ENCODE measurements at regions not wholly inside any gene's neighbourhood (a gene's known extent, or its start where the extent isn't known, plus 50 kb on each side); places are given as distances from the start of the nearest gene placed in this dataset.

DNA sequence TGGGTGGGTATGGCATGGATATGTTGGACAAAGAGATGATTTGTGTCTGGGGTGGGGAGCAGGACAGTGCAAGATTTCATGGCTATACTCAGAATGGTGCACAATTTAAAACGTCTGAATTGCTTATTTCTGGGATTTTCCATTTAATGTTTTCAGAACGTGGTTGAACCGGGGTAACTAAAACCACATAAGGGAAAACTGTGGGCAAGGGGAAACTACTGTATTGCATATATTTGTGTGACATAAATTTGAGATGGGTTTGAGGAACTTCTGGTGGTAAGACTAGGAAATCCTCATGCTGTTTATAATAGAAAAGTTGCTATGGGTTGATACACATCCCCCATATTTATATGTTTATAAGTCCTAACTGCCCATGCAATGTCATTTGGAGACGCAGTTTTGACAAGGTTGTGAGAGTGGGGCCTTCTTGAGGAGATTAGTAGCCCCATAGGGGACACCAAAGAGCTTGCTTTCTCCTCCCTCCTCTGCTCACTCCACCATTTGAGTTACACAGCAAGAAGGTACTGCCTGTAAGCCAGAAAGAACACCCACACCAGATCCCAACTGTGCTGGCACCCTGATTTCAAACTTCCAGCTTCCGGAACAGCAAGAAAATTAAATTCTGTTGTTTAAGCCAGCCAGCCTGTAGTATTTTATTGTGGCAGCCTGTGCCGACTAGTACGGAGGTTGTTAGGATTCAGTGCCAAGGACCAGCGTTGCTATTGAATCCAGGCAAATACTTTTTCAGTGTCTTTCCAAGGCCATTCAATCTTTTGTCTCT, 2118.9 kb downstream of the MAT2B start (continued):
- TF ChIP-seq NFYA (IDR thresholded peaks at IDR 0.05; ENCODE audit: borderline replicate concordance, low read depth, low read length), result no peak

- in situ Hi-C loops (cut with MboI), result no loop called here
- no TSS peak for BruUV-seq (replicated peaks)
- ChIA-PET POLR2A (no interaction called here), SMC1A (ENCODE audit: uncharacterized antibody, unreplicated experiment) (no interaction called here), CTCF (interaction anchor here (0.6 to 0.7 kb wide), 3 partner anchors 40 to 1619 kb away, joined by 3 to 5 read pairs (median 3); no protein-coding TSS in a partner anchor), RAD21 (ENCODE audit: unreplicated experiment) (no interaction called here)
- FAIRE-seq (no peak), ATAC-seq (no peak), DNase-seq (ENCODE audit: low read depth, low spot score) (no peak)
- Histone ChIP-seq H3K79me2 (ENCODE audit: control insufficient read depth, insufficient read depth, low read length) (no peaks in the 10 kb centered on the region), H4K20me1 (ENCODE audit: control insufficient read depth, insufficient read depth) (no peaks in the 10 kb centered on the region), H3K36me3 (ENCODE audit: control insufficient read depth in 2 of 2, insufficient read depth in 2 of 2, low read length in 1 of 2) (no peaks in the 10 kb centered on the region), H2AFZ (ENCODE audit: control insufficient read depth, low read depth, low read length) (no peak overlapping the region), H3K27ac (ENCODE audit: control insufficient read depth, insufficient read depth) (no peak overlapping the region), H3K9ac (ENCODE audit: control insufficient read depth, insufficient read depth, low read length) (no peak overlapping the region), H3K27me3 (replicated peaks in 1 of 2; ENCODE audit: control insufficient read depth in 2 of 2, insufficient read depth in 2 of 2, low read length in 1 of 2) (no peaks in the 10 kb centered on the region), H3K4me1 (ENCODE audit: control insufficient read depth, insufficient read depth, low read length) (no peaks in the 10 kb centered on the region), H3K4me2 (ENCODE audit: control insufficient read depth, insufficient read depth) (no peak overlapping the region), H3K4me3 (no peak overlapping the region), H3K9me3 (replicated peaks; ENCODE audit: control insufficient read depth, insufficient read depth, low read length) (no peaks in the 10 kb centered on the region)
- intact Hi-C loops (cut with micrococcal nuclease; ENCODE audit: unreplicated experiment), result no loop called here
- no peak for TF ChIP-seq POU2F2 (IDR thresholded peaks at IDR 0.05; ENCODE audit: borderline replicate concordance, low read depth, low read length)
- TF ChIP-seq, protein P1, sequence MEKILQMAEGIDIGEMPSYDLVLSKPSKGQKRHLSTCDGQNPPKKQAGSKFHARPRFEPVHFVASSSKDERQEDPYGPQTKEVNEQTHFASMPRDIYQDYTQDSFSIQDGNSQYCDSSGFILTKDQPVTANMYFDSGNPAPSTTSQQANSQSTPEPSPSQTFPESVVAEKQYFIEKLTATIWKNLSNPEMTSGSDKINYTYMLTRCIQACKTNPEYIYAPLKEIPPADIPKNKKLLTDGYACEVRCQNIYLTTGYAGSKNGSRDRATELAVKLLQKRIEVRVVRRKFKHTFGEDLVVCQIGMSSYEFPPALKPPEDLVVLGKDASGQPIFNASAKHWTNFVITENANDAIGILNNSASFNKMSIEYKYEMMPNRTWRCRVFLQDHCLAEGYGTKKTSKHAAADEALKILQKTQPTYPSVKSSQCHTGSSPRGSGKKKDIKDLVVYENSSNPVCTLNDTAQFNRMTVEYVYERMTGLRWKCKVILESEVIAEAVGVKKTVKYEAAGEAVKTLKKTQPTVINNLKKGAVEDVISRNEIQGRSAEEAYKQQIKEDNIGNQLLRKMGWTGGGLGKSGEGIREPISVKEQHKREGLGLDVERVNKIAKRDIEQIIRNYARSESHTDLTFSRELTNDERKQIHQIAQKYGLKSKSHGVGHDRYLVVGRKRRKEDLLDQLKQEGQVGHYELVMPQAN (conservative IDR thresholded peaks at IDR 0.05), result no peak
- no peak for TF ChIP-seq SMARCA5 (IDR thresholded peaks at IDR 0.05)
- TF ChIP-seq SRF (IDR thresholded peaks at IDR 0.05; ENCODE audit: low read depth in 2 of 2, low read length in 2 of 2), result no peak
- TF ChIP-seq ETV6 (conservative IDR thresholded peaks at IDR 0.05 in 1 of 2, IDR thresholded peaks at IDR 0.05 in 1 of 2; ENCODE audit: borderline replicate concordance in 1 of 2, low read depth in 1 of 2), result no peak
- no peak for TF ChIP-seq TCF12 (IDR thresholded peaks at IDR 0.05; ENCODE audit: low read depth, low read length)
- TF ChIP-seq PAX5 (IDR thresholded peaks at IDR 0.05; ENCODE audit: borderline replicate concordance, low read depth, low read length), result no peak
- no peak for TF ChIP-seq MXI1 (IDR thresholded peaks at IDR 0.05; ENCODE audit: low read depth, low read length)
- TF ChIP-seq ZNF384 (IDR thresholded peaks at IDR 0.05; ENCODE audit: borderline replicate concordance, low read depth, low read length), result no peak
- TF ChIP-seq SP1 (IDR thresholded peaks at IDR 0.05; ENCODE audit: low read depth, low read length), result no peak
- TF ChIP-seq STAT3 (IDR thresholded peaks at IDR 0.05; ENCODE audit: low read depth, low read length), result no peak
- TF ChIP-seq GATAD2B (conservative IDR thresholded peaks at IDR 0.05; ENCODE audit: low read depth), result no peak
- no peak for TF ChIP-seq HDAC6 (IDR thresholded peaks at IDR 0.05; ENCODE audit: unreplicated experiment)
- TF ChIP-seq TBL1XR1 (IDR thresholded peaks at IDR 0.05; ENCODE audit: low read depth, low read length), result no peak
- TF ChIP-seq RELA (IDR thresholded peaks at IDR 0.05; ENCODE audit: borderline replicate concordance, partially characterized antibody), result no peak
- TF ChIP-seq, protein P2, sequence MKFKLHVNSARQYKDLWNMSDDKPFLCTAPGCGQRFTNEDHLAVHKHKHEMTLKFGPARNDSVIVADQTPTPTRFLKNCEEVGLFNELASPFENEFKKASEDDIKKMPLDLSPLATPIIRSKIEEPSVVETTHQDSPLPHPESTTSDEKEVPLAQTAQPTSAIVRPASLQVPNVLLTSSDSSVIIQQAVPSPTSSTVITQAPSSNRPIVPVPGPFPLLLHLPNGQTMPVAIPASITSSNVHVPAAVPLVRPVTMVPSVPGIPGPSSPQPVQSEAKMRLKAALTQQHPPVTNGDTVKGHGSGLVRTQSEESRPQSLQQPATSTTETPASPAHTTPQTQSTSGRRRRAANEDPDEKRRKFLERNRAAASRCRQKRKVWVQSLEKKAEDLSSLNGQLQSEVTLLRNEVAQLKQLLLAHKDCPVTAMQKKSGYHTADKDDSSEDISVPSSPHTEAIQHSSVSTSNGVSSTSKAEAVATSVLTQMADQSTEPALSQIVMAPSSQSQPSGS (IDR thresholded peaks at IDR 0.05; ENCODE audit: low read length), result no peak
- TF ChIP-seq TCF3 (IDR thresholded peaks at IDR 0.05; ENCODE audit: borderline replicate concordance, insufficient read depth, low read depth, low read length), result no peak
Measured at GRCh38 chr5:165626161-165626560, 2120.7 kb downstream of the MAT2B start.

All from GM12878 (cell line).